ENCODE measurements at regions not wholly inside any gene's neighbourhood (a gene's known extent, or its start where the extent isn't known, plus 50 kb on each side); places are given as distances from the start of the nearest gene placed in this dataset.

DNA sequence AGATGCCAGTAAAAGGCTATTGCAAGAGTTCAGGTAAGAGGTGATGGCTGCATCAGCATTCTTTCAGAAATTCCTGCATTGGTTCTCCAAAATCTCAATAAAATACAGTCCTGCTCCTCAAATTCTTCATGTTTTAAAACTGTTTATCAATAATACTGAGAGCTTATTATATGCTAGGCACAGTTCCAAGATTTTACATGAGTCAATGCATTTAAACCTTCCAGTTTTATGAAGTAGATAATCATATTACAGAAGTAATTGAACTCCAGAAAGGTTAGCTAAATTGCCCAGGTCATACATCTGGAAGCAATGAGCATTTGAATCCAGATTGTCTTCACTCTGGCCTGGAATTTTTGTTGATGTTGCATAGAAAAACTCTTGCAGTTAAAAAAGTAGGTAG, 282.9 kb upstream of the SLITRK6 start:
- Histone ChIP-seq H3K9me3 (ENCODE audit: control insufficient read depth, low read depth, low read length) (no peaks in the 10 kb centered on the region), H3K56ac (ENCODE audit: insufficient read length, low read depth, low read length) (no peak overlapping the region), H4K20me1 (ENCODE audit: control insufficient read depth, insufficient read depth, insufficient read length) (no peaks in the 10 kb centered on the region), H2AK5ac (ENCODE audit: insufficient read length, low read length) (no peak overlapping the region), H3K4me2 (ENCODE audit: insufficient read depth, insufficient read length, low read length) (no peak overlapping the region), H4K91ac (ENCODE audit: insufficient read length, low read depth, low read length) (no peak overlapping the region), H3K79me1 (ENCODE audit: insufficient read depth, low read depth, low read length, poor library complexity, severe bottlenecking) (no peaks in the 10 kb centered on the region), H2BK12ac (ENCODE audit: insufficient read length, low read depth, low read length) (no peak overlapping the region), H2BK15ac (ENCODE audit: low read depth, low read length) (no peak overlapping the region), H3K4ac (ENCODE audit: low read depth, low read length) (no peak overlapping the region), H4K8ac (replicated peaks; ENCODE audit: insufficient read length, low read depth, low read length) (no peak overlapping the region), H4K5ac (ENCODE audit: insufficient read length, low read depth, low read length) (no peak overlapping the region), H3K9ac (ENCODE audit: extremely low read depth, insufficient read length, low read length) (no peak overlapping the region), H3K23ac (ENCODE audit: insufficient read length, low read depth, low read length) (no peak overlapping the region), H2BK120ac (ENCODE audit: low read depth, low read length, poor library complexity, severe bottlenecking) (no peak overlapping the region), H2AFZ (ENCODE audit: low read length) (no peak overlapping the region), H3K27me3 (ENCODE audit: insufficient read depth, low read length) (no peaks in the 10 kb centered on the region), H3K14ac (ENCODE audit: insufficient read depth, low read length) (no peak overlapping the region), H3K18ac (ENCODE audit: insufficient read length, low read depth, low read length) (no peak overlapping the region), H3K23me2 (ENCODE audit: insufficient read length, low read depth, low read length, poor library complexity, severe bottlenecking) (no peaks in the 10 kb centered on the region), H3T11ph (ENCODE audit: low read length) (no peak overlapping the region), H3K79me2 (ENCODE audit: insufficient read depth, low read length) (no peaks in the 10 kb centered on the region), H3K4me1 (ENCODE audit: insufficient read depth, low read length) (no peaks in the 10 kb centered on the region), H2BK20ac (ENCODE audit: low read depth, low read length, poor library complexity, severe bottlenecking) (no peak overlapping the region), H3K27ac (ENCODE audit: insufficient read length, low read depth, low read length) (no peak overlapping the region), H2BK5ac (ENCODE audit: insufficient read length, low read length) (no peak overlapping the region)
- H3K4me3 Mint-ChIP-seq = no peak overlapping the region
- H3K27ac Mint-ChIP-seq = no peak overlapping the region
- H3K9me3 Mint-ChIP-seq = no peaks in the 10 kb centered on the region; a peak in 1 of 5 replicates
- no peak for DNase-seq
- TF ChIP-seq, protein P1, sequence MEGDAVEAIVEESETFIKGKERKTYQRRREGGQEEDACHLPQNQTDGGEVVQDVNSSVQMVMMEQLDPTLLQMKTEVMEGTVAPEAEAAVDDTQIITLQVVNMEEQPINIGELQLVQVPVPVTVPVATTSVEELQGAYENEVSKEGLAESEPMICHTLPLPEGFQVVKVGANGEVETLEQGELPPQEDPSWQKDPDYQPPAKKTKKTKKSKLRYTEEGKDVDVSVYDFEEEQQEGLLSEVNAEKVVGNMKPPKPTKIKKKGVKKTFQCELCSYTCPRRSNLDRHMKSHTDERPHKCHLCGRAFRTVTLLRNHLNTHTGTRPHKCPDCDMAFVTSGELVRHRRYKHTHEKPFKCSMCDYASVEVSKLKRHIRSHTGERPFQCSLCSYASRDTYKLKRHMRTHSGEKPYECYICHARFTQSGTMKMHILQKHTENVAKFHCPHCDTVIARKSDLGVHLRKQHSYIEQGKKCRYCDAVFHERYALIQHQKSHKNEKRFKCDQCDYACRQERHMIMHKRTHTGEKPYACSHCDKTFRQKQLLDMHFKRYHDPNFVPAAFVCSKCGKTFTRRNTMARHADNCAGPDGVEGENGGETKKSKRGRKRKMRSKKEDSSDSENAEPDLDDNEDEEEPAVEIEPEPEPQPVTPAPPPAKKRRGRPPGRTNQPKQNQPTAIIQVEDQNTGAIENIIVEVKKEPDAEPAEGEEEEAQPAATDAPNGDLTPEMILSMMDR (conservative IDR thresholded peaks at IDR 0.05) = no peak
- H3K4me1 Mint-ChIP-seq = no peaks in the 10 kb centered on the region
- H3K36me3 Mint-ChIP-seq (ENCODE audit: insufficient read depth in 1 of 3, low read depth in 3 of 3) = no peaks in the 10 kb centered on the region
- no peaks in the 10 kb centered on the region for H3K27me3 Mint-ChIP-seq (ENCODE audit: low read depth)

Measured in H9 (cell line).